Stimulated activated CD8-positive, alpha-beta memory T cell treated with anti-CD3 and anti-CD28 coated beads, Interleukin-2, amount 100 ng/mL, for 48 hours (primary cell): ENCODE measurements at regions not wholly inside any gene's neighbourhood (a gene's known extent, or its start where the extent isn't known, plus 50 kb on each side); places are given as distances from the start of the nearest gene placed in this dataset.

ENCODE experiments used
- DNase-seq, 2 donors: peaks; one replicate each; pipeline ENCODE4 v3.0.0-alpha.2; 2020; ENCODE audit warnings: low read depth in 2 of 2

DNA sequence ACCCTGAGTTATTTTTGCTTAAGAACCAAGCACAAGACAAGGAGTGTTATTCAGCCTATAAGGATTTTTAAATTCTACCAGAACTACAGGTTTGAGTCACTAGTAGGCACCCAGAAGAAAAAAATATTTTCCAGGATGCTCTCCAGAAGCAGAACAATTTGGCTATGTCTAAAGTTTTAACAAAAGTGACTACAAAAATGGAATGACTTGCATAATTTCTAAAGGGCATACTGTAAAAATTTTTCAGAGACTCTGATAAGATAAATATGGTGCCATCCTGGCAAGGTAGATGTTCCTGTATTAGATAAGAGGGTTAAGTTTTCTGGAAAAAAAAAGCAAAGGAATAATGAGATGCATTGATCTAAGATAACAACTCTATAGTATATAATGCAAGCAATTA is 68.6 kb upstream of the FAM9A start:
- no peak for DNase-seq

DNA sequence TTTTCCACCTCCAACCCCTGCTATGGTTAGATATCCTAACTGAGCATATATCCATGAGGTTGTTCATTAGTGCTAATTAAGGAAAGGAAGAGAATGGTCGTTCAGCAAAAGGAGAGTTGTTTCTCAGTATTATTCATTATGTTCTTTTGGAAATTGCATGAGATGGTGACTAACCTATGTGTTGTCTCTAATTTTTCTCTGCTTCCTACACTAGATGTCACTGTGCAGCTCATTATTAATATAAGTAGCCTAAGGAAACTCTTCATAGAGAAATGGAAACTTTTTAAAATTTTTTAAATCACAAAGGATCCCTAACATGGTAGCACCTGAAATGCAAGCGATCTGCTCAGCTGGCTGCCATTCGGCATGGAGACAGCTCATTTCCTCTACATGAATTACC is 67.7 kb upstream of the FAM9A start:
- DNase-seq, result no peak

DNA sequence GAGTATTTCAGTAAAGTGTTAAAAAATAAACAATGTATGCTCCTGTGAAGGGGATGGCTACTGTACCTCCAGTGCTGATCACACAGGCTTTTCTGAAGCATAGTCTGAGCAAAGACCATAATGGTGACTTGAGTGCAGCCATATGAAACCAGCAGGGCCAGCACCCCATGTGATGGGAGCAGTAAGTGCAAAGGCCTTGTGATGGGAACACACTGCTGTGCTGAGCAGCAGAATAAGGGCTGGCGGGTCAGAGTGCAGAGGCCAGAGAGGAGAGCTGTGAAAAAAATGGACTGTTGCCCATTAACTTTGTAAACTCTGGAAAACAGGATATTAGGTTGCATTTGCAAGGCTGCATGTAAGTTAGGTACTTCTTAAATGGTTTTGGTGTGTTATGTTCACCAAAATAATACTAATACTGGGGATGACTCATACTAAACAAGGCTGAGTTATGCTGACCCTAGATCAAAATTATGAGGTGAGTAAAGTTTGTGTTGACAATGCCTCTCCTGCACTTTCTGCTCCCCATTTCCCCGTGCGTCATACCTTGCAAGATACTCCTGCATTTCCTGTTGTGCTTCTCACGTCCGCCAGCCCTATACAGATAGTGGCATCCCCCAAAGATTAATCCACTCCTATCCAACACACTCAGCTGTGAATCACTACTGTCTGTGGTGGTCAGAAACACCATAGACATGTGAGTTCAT is 67.0 kb upstream of the FAM9A start:
- no peak for DNase-seq

DNA sequence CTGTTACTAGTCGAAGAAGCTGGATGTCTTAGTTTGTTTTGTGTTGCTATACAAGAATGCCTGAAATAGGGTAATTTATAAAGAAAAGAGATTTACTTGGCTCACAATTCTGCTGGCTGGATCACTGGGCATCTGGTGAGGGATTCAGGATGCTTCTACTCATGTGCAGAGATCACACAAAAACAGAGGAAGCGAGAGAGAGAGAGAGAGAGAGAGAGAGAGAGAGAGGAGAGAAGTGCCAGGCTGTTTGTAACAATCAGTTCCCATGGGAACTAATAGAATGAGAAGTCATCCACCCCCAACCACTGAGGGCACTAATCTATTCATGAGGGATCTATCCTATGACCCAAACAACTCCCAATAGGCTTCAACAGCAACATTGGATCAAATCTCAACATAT is 66.2 kb upstream of the FAM9A start:
- no peak for DNase-seq

DNA sequence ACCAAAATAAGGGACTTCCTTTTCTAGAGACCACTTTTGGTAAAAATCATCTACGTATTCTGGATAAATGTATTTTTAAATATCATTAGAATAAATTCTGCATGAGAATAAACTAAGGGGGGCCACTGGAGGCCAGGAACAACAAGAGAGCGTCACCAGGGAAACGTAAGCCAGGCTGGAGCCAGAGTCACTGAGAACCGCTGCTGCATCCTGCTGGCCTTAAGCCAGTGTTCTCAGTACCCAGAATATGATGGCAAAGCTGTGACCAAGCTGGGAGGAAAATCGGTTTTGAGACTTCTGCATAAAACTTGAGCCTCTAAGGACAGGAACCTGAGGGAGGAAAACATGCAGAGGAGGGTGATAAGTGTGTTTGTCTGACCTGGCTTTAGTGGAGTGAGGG is 63.0 kb upstream of the FAM9A start:
- no peak for DNase-seq

DNA sequence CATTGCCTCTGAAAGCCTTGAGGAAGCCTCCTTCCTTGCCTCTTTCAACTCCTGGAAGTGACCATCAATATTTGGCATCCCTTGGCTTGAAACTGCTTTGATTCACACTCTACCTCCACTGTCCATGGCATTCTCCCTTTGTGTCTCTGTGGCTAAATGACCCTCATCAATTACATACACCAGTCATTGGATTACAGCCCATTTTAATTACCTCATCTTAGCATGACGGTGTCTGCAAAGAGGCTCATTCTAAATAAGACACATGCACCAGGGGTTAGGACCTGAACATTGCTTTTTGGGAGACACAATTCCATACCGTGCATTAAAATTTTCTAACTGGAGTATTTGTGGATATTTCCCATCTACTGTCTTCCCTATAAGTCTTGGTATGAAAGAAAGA is 60.7 kb upstream of the FAM9A start:
- no peak for DNase-seq

DNA sequence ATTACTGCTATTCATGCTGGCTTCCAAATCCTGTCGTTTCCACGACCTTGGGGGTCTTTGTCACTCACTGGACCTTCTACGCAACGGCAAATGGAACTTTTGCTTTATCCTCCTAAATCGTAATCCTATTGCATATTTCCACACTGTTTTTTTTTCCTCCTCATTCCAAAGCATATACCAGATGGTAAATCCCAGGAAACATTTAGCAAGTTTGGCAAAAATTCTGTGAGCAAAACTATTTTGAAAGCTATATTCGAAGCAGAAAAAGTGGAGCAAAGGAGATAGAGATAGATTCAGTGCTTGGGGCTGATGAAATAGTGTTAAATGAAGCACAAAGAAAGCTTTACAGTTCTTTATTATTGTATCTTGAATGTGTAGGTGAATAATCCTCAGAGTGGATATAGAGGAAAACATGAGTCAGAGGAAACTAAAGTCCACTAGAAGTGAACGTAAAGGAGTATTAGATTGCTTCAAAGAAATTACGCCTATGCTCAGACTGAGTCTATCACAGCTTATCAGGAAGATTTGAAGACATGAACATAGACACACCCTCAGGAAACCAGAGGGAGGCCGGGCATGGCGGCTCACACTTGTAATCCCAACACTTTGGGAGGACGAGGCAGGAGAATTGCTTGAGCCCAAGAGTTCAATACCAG is 50.2 kb upstream of the FAM9A start:
- no peak for DNase-seq
